SK-N-MC (cell line): ENCODE measurements at regions not wholly inside any gene's neighbourhood (a gene's known extent, or its start where the extent isn't known, plus 50 kb on each side); places are given as distances from the start of the nearest gene placed in this dataset.

Experiments used
- DNase-seq: peaks from one replicate; pipeline ENCODE4 v3.0.0-alpha.2; 2011; ENCODE audit warnings: low read depth, low spot score
- H3K27ac ChIP-seq: fragments of 200-600 bp; sonication (generic); 2 replicates; pipeline ENCODE4 v1.5.1; 2016; ENCODE audit warnings: mixed run types
- H3K36me3 ChIP-seq: fragments of 200-600 bp; sonication (generic); 2 replicates; pipeline ENCODE4 v1.6.1; 2017; ENCODE audit warnings: antibody characterized with exemption, low read length, mixed read lengths; ENCODE audit not compliant: insufficient read depth
- H3K4me3 ChIP-seq: fragments of 200-600 bp; sonication (generic); 2 replicates; pipeline ENCODE4 v1.5.1; 2016
- H3K9ac ChIP-seq: fragments of 200-600 bp; sonication (generic); 2 replicates; pipeline ENCODE4 v1.8.0; 2017; ENCODE audit warnings: mixed run types, mixed read lengths; ENCODE audit not compliant: insufficient read length
- H3K9me3 ChIP-seq: fragments of 200-600 bp; sonication (generic); 2 replicates; pipeline ENCODE4 v1.6.1; 2017; ENCODE audit warnings: low read depth, mild to moderate bottlenecking, antibody characterized with exemption, low read length, moderate library complexity, mixed read lengths
- EZH2 ChIP-seq: fragments of 200-600 bp; sonication (generic); IDR thresholded peaks from one replicate; pipeline ENCODE4 v1.6.1; 2017; ENCODE audit warnings: antibody characterized with exemption
- FOXP2 ChIP-seq: optimal IDR thresholded peaks from 2 replicates; pipeline ENCODE3; 2011; ENCODE audit warnings: mild to moderate bottlenecking, moderate library complexity; ENCODE audit not compliant: insufficient read depth; ENCODE audit errors: extremely low read length, control extremely low read depth
- POLR2AphosphoS5 ChIP-seq: IDR thresholded peaks from 2 replicates; pipeline ENCODE4 v1.6.1; 2012; ENCODE audit warnings: mild to moderate bottlenecking, low read depth, low read length, borderline replicate concordance

- Histone ChIP-seq H3K4me3 (no peak overlapping the region), H3K9ac (no peak overlapping the region), H3K36me3 (no peaks in the 10 kb centered on the region), H3K9me3 (no peaks in the 10 kb centered on the region), H3K27ac (no peak overlapping the region)
- TF ChIP-seq POLR2AphosphoS5 (no peak), FOXP2 (no peak), EZH2 (no peak)
- no peak for DNase-seq
Measured at GRCh38 chr20:51266353-51266752, 243.4 kb upstream of the KCNG1 start.

DNA sequence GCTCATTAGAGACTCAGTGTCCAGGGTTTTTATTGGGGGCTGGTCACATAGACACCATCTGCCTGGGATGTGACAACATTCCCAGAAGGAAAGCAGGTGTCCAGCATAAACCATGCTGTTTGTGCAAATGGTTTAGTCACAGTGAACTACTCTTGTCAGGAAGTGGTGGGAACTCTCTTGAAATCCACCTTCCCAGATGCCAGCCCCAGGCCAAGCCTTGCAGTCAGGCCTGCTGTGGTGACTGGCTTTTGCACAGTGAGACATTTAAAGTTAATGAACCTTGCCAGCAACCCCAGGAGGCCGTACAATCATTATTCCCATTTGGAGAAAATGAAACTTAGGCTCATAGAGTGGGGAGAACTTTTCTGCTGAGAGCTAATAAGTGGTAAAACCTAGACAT is 242.5 kb upstream of the KCNG1 start:
- H3K9me3 ChIP-seq: no peaks in the 10 kb centered on the region
- no peak overlapping the region for H3K27ac ChIP-seq
- H3K9ac ChIP-seq: no peak overlapping the region
- H3K4me3 ChIP-seq: no peak overlapping the region
- no peak for DNase-seq
- H3K36me3 ChIP-seq: no peaks in the 10 kb centered on the region
- no peak for TF ChIP-seq EZH2
- no peak for TF ChIP-seq FOXP2
- TF ChIP-seq POLR2AphosphoS5: no peak

GRCh38 chr20:51262240-51262639 is 239.3 kb upstream of the KCNG1 start:
- no peak overlapping the region for H3K4me3 ChIP-seq
- no peak overlapping the region for H3K27ac ChIP-seq
- TF ChIP-seq FOXP2 (no peak), POLR2AphosphoS5 (no peak), EZH2 (no peak)
- no peak for DNase-seq
- H3K9ac ChIP-seq: no peak overlapping the region
- H3K36me3 ChIP-seq: no peaks in the 10 kb centered on the region
- no peaks in the 10 kb centered on the region for H3K9me3 ChIP-seq

DNA sequence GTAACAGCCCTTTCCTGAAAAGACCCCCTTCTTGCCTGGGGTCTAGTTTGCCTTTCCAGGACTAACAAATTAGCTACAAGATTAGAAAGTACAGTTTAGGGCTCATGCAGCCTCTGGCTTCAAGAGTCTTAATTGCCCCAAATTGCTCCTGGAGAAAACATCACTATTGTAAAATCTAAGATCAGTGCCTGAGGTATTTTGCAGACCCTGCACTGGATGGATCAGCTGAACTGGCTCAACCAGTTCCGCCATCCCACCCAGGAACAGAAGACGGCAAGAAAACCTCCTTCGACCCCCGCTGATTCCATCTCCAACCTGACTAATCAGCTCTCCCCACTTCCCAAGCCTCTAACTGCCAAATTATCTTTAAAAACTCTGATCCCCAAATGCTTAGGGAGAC is 236.5 kb upstream of the KCNG1 start:
- Histone ChIP-seq H3K4me3 (no peak overlapping the region), H3K9ac (no peak overlapping the region), H3K9me3 (no peaks in the 10 kb centered on the region), H3K27ac (no peak overlapping the region), H3K36me3 (no peaks in the 10 kb centered on the region)
- TF ChIP-seq POLR2AphosphoS5 (no peak), EZH2 (no peak), FOXP2 (no peak)
- DNase-seq: no peak

- Histone ChIP-seq H3K27ac (no peak overlapping the region), H3K36me3 (no peaks in the 10 kb centered on the region), H3K4me3 (no peak overlapping the region), H3K9me3 (no peaks in the 10 kb centered on the region), H3K9ac (no peak overlapping the region)
- DNase-seq: no peak
- TF ChIP-seq POLR2AphosphoS5 (no peak), EZH2 (no peak), FOXP2 (no peak)
Measured at GRCh38 chr20:51258582-51259165, 235.8 kb upstream of the KCNG1 start.

GRCh38 chr20:51255417-51255816 is 232.5 kb upstream of the KCNG1 start:
- no peak for DNase-seq
- no peaks in the 10 kb centered on the region for H3K36me3 ChIP-seq
- no peak overlapping the region for H3K9ac ChIP-seq
- no peak for TF ChIP-seq EZH2
- TF ChIP-seq FOXP2: no peak
- no peak for TF ChIP-seq POLR2AphosphoS5
- H3K27ac ChIP-seq: no peak overlapping the region
- H3K4me3 ChIP-seq: no peak overlapping the region
- H3K9me3 ChIP-seq: no peaks in the 10 kb centered on the region

GRCh38 chr20:51253280-51253679 is 230.4 kb upstream of the KCNG1 start:
- no peak overlapping the region for H3K4me3 ChIP-seq
- no peak overlapping the region for H3K9ac ChIP-seq
- no peak for DNase-seq
- no peaks in the 10 kb centered on the region for H3K9me3 ChIP-seq
- TF ChIP-seq FOXP2 (no peak), POLR2AphosphoS5 (no peak), EZH2 (no peak)
- H3K36me3 ChIP-seq: no peaks in the 10 kb centered on the region
- H3K27ac ChIP-seq: no peak overlapping the region

GRCh38 chr20:51249781-51250180 is 226.9 kb upstream of the KCNG1 start:
- no peak overlapping the region for H3K27ac ChIP-seq
- H3K9me3 ChIP-seq: no peaks in the 10 kb centered on the region
- H3K9ac ChIP-seq: no peak overlapping the region
- no peaks in the 10 kb centered on the region for H3K36me3 ChIP-seq
- TF ChIP-seq POLR2AphosphoS5: no peak
- no peak for TF ChIP-seq EZH2
- no peak for TF ChIP-seq FOXP2
- H3K4me3 ChIP-seq: no peak overlapping the region
- no peak for DNase-seq

- H3K4me3 ChIP-seq: no peak overlapping the region
- H3K36me3 ChIP-seq: no peaks in the 10 kb centered on the region
- DNase-seq: no peak
- H3K9ac ChIP-seq: no peak overlapping the region
- H3K27ac ChIP-seq: no peak overlapping the region
- no peaks in the 10 kb centered on the region for H3K9me3 ChIP-seq
- no peak for TF ChIP-seq EZH2
Measured at GRCh38 chr20:51249215-51249614, 226.3 kb upstream of the KCNG1 start.
